GM21619 (cell line): ENCODE measurements at regions not wholly inside any gene's neighbourhood (a gene's known extent, or its start where the extent isn't known, plus 50 kb on each side); places are given as distances from the start of the nearest gene placed in this dataset.
"Not testable (repeated sequence)": the region's sequence is repeated elsewhere in the genome, so short reads cannot be mapped to it uniquely, and the experiment has no call there.

Experiments
- ATAC-seq: cut with Tn5 transposase; IDR thresholded peaks from one replicate; pipeline ENCODE4 v1.9.1; 2021; ENCODE audit not compliant: unreplicated experiment

- ATAC-seq: no peak
Measured at GRCh38 chr21:15566703-15567102, 163.1 kb upstream of the USP25 start.

- ATAC-seq: no peak
Measured at GRCh38 chr21:15567191-15567590, 162.6 kb upstream of the USP25 start.

- ATAC-seq: no peak
Measured at GRCh38 chr21:15568516-15568915, 161.3 kb upstream of the USP25 start.

- ATAC-seq: no peak
Measured at GRCh38 chr21:15586752-15587427, 142.9 kb upstream of the USP25 start.

GRCh38 chr21:15592271-15592860 is 137.4 kb upstream of the USP25 start:
- ATAC-seq: no peak

GRCh38 chr21:15592957-15593356 is 136.8 kb upstream of the USP25 start:
- ATAC-seq: no peak

- no peak for ATAC-seq
Measured at GRCh38 chr21:15601390-15601789, 128.4 kb upstream of the USP25 start.

- no peak for ATAC-seq
Measured at GRCh38 chr21:15604413-15604812, 125.4 kb upstream of the USP25 start.

- no peak for ATAC-seq
Measured at GRCh38 chr21:15614766-15615165, 115.0 kb upstream of the USP25 start.

- no peak for ATAC-seq
Measured at GRCh38 chr21:15616864-15617574, 112.8 kb upstream of the USP25 start.

GRCh38 chr21:15617964-15618363 is 111.8 kb upstream of the USP25 start:
- no peak for ATAC-seq

- no peak for ATAC-seq
Measured at GRCh38 chr21:15620892-15621291, 108.9 kb upstream of the USP25 start.

GRCh38 chr21:15624646-15625045 is 105.1 kb upstream of the USP25 start:
- no peak for ATAC-seq

- ATAC-seq: no peak
Measured at GRCh38 chr21:15625363-15625762, 104.4 kb upstream of the USP25 start.

- no peak for ATAC-seq
Measured at GRCh38 chr21:15626031-15626430, 103.8 kb upstream of the USP25 start.

GRCh38 chr21:15627011-15627410 is 102.8 kb upstream of the USP25 start:
- no peak for ATAC-seq

- ATAC-seq: no peak
Measured at GRCh38 chr21:15627823-15628222, 102.0 kb upstream of the USP25 start.

GRCh38 chr21:15631342-15631741 is 98.4 kb upstream of the USP25 start:
- no peak for ATAC-seq

GRCh38 chr21:15634541-15634940 is 95.2 kb upstream of the USP25 start:
- not testable (repeated sequence) for ATAC-seq

- no peak for ATAC-seq
Measured at GRCh38 chr21:15638856-15639549, 90.8 kb upstream of the USP25 start.

GRCh38 chr21:15640113-15640512 is 89.7 kb upstream of the USP25 start:
- ATAC-seq: not testable (repeated sequence)

- ATAC-seq: no peak
Measured at GRCh38 chr21:15644489-15644888, 85.3 kb upstream of the USP25 start.
